OCI-LY7 (cell line): ENCODE measurements at regions not wholly inside any gene's neighbourhood (a gene's known extent, or its start where the extent isn't known, plus 50 kb on each side); places are given as distances from the start of the nearest gene placed in this dataset.

Source experiments
- BruUV-seq: library from RNA; stranded (reverse); fragments of 400-500 nt; replicated peaks from 2 replicates; lab custom pipeline; 2021; lab: Mats Ljungman, UMichigan
- CTCF ChIA-PET: fragments of 300-600 bp; sonication (Branson Sonifier 250); formaldehyde crosslinking; loops from one replicate; lab custom pipeline; 2022; ENCODE audit warnings: antibody characterized with exemption; ENCODE audit not compliant: unreplicated experiment; lab: Charles Lee
- POLR2A ChIA-PET: fragments of 300-600 bp; sonication (Branson Sonifier 250); formaldehyde crosslinking; loops from one replicate; lab custom pipeline; 2022; ENCODE audit warnings: antibody characterized with exemption; lab: Charles Lee
- DNase-seq: peaks from one replicate; pipeline ENCODE4 v3.0.0-alpha.2; 2015; ENCODE audit warnings: low spot score
- H2AFZ ChIP-seq: fragments of 200-600 bp; sonication (generic), shearing (Covaris generic); 2 replicates; pipeline ENCODE4 v1.6.1; 2014; ENCODE audit warnings: mild to moderate bottlenecking, antibody characterized with exemption, low read length, moderate library complexity
- H3K27ac ChIP-seq: fragments of 200-600 bp; sonication (generic); 2 replicates; pipeline ENCODE4 v1.5.1; 2014; ENCODE audit warnings: mixed run types, low read depth, mild to moderate bottlenecking, moderate library complexity, low read length, inconsistent platforms; ENCODE audit not compliant: poor library complexity, severe bottlenecking
- H3K36me3 ChIP-seq: fragments of 200-600 bp; sonication (generic); 2 replicates; pipeline ENCODE4 v1.6.1; 2014; ENCODE audit warnings: mild to moderate bottlenecking, antibody characterized with exemption, low read length, moderate library complexity, mixed read lengths; ENCODE audit not compliant: insufficient read depth
- H3K4me1 ChIP-seq: fragments of 200-600 bp; sonication (generic); 2 replicates; pipeline ENCODE4 v1.5.1; 2014; ENCODE audit warnings: mild to moderate bottlenecking, low read length; ENCODE audit not compliant: insufficient read depth, poor library complexity, severe bottlenecking
- H3K4me2 ChIP-seq: fragments of 200-600 bp; sonication (generic); 2 replicates; pipeline ENCODE4 v1.6.1; 2014; ENCODE audit warnings: mild to moderate bottlenecking, low read length
- H3K4me3 ChIP-seq: fragments of 200-600 bp; sonication (generic); 2 replicates; pipeline ENCODE4 v1.5.1; 2014; ENCODE audit warnings: mild to moderate bottlenecking, low read depth, low read length; ENCODE audit not compliant: poor library complexity, severe bottlenecking
- H3K79me2 ChIP-seq: fragments of 200-600 bp; sonication (generic); 2 replicates; pipeline ENCODE4 v1.6.1; 2016; ENCODE audit warnings: low read depth, mild to moderate bottlenecking, low read length, moderate library complexity, mixed read lengths; ENCODE audit not compliant: insufficient read depth
- H3K9me2 ChIP-seq: fragments of 200-600 bp; sonication (generic); 2 replicates; pipeline ENCODE4 v1.6.1; 2016; ENCODE audit warnings: mild to moderate bottlenecking, low read length, mixed read lengths; ENCODE audit not compliant: insufficient read depth
- H3K9me3 ChIP-seq: fragments of 200-600 bp; sonication (generic); 2 replicates; pipeline ENCODE4 v1.6.1; 2014; ENCODE audit warnings: mild to moderate bottlenecking, mixed run types, low read length, mixed read lengths
- H4K20me1 ChIP-seq: fragments of 200-600 bp; sonication (generic); 2 replicates; pipeline ENCODE4 v1.6.1; 2014; ENCODE audit warnings: mild to moderate bottlenecking, antibody characterized with exemption, low read length, moderate library complexity, mixed read lengths; ENCODE audit not compliant: insufficient read depth
- EZH2phosphoT487 ChIP-seq: fragments of 200-600 bp; sonication (generic); IDR thresholded peaks from 2 replicates; pipeline ENCODE4 v1.6.1; 2018; ENCODE audit warnings: low read depth, borderline replicate concordance, mild to moderate bottlenecking, mixed run types, antibody characterized with exemption, low read length, moderate library complexity, mixed read lengths
- intact Hi-C: fragments of 100-400 bp; cut with micrococcal nuclease; formaldehyde crosslinking; loops from one replicate; pipeline ENCODE4 v1.10.0; 2022; ENCODE audit not compliant: unreplicated experiment
- TF ChIP-seq, protein P1 (sequence below): fragments of 200-600 bp; sonication (generic); conservative IDR thresholded peaks from 2 replicates; pipeline ENCODE4 v1.5.1; 2014; ENCODE audit warnings: mild to moderate bottlenecking, antibody characterized with exemption, low read length, moderate library complexity, mixed read lengths

- TF ChIP-seq, protein P1, sequence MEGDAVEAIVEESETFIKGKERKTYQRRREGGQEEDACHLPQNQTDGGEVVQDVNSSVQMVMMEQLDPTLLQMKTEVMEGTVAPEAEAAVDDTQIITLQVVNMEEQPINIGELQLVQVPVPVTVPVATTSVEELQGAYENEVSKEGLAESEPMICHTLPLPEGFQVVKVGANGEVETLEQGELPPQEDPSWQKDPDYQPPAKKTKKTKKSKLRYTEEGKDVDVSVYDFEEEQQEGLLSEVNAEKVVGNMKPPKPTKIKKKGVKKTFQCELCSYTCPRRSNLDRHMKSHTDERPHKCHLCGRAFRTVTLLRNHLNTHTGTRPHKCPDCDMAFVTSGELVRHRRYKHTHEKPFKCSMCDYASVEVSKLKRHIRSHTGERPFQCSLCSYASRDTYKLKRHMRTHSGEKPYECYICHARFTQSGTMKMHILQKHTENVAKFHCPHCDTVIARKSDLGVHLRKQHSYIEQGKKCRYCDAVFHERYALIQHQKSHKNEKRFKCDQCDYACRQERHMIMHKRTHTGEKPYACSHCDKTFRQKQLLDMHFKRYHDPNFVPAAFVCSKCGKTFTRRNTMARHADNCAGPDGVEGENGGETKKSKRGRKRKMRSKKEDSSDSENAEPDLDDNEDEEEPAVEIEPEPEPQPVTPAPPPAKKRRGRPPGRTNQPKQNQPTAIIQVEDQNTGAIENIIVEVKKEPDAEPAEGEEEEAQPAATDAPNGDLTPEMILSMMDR, result no peak
- TF ChIP-seq EZH2phosphoT487, result no peak
- no peaks in the 10 kb centered on the region for H3K4me1 ChIP-seq
- no peak overlapping the region for H3K27ac ChIP-seq
- CTCF ChIA-PET, result no interaction called here
- POLR2A ChIA-PET, result interaction anchor here (0.6 kb wide), 1 partner anchor 191 kb away, joined by 4 read pairs; no protein-coding TSS in a partner anchor
- no TSS peak for BruUV-seq
- H2AFZ ChIP-seq, result no peak overlapping the region
- H3K4me3 ChIP-seq, result no peak overlapping the region
- DNase-seq, result no peak
- H3K9me3 ChIP-seq, result no peaks in the 10 kb centered on the region
- H3K9me2 ChIP-seq, result no peaks in the 10 kb centered on the region
- H3K79me2 ChIP-seq, result no peaks in the 10 kb centered on the region
- no peak overlapping the region for H3K4me2 ChIP-seq
- H4K20me1 ChIP-seq, result no peaks in the 10 kb centered on the region
- intact Hi-C loops, result no loop called here
- no peaks in the 10 kb centered on the region for H3K36me3 ChIP-seq
These were observed 754.6 kb upstream of the AGA start for GRCh38 chr4:178196751-178197374.

DNA sequence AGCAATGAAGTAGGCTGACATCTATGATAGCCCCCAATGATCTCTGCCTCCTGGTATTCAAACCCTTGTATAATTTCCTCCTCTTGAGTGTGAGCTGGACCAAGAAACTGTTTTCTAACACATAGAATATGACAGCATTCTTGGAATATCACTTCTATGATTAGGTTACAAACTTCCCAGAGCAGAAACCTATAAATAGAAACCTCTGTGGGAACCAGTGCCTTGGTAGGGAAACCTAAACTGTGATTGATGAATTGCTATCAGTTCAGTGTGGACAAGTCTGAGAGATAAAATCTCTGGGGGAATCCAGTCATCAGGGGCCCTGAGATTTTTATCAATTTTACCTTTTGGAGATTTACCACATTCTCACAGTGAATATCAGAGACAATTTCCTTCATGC lies 756.5 kb upstream of the AGA start:
- no TSS peak for BruUV-seq
- intact Hi-C loops, result no loop called here
- Histone ChIP-seq H3K79me2 (no peaks in the 10 kb centered on the region), H3K9me3 (no peaks in the 10 kb centered on the region), H2AFZ (no peak overlapping the region), H3K4me2 (no peak overlapping the region), H3K4me1 (no peaks in the 10 kb centered on the region), H3K4me3 (no peak overlapping the region), H3K9me2 (no peaks in the 10 kb centered on the region), H3K36me3 (no peaks in the 10 kb centered on the region), H3K27ac (no peak overlapping the region), H4K20me1 (no peaks in the 10 kb centered on the region)
- POLR2A ChIA-PET, result interaction anchor here (0.9 kb wide), 1 partner anchor 90 kb away, joined by 5 read pairs; no protein-coding TSS in a partner anchor
- no peak for TF ChIP-seq EZH2phosphoT487
- TF ChIP-seq, protein P1, result no peak
- DNase-seq, result no peak
- CTCF ChIA-PET, result no interaction called here

GRCh38 chr4:178202422-178202821 lies 760.2 kb upstream of the AGA start:
- no peak overlapping the region for H3K4me3 ChIP-seq
- no peaks in the 10 kb centered on the region for H3K9me2 ChIP-seq
- H3K27ac ChIP-seq, result no peak overlapping the region
- H3K4me2 ChIP-seq, result no peak overlapping the region
- no peaks in the 10 kb centered on the region for H3K36me3 ChIP-seq
- POLR2A ChIA-PET, result no interaction called here
- H3K79me2 ChIP-seq, result no peaks in the 10 kb centered on the region
- TF ChIP-seq, protein P1, result no peak
- TF ChIP-seq EZH2phosphoT487, result no peak
- DNase-seq, result no peak
- intact Hi-C loops, result no loop called here
- H3K4me1 ChIP-seq, result no peaks in the 10 kb centered on the region
- H4K20me1 ChIP-seq, result no peaks in the 10 kb centered on the region
- no peaks in the 10 kb centered on the region for H3K9me3 ChIP-seq
- CTCF ChIA-PET, result no interaction called here
- BruUV-seq, result no TSS peak
- H2AFZ ChIP-seq, result no peak overlapping the region
